Activated B cell treated with CpG ODN at 0.5 μM for 24 hours (primary cell): ENCODE measurements at regions not wholly inside any gene's neighbourhood (a gene's known extent, or its start where the extent isn't known, plus 50 kb on each side); places are given as distances from the start of the nearest gene placed in this dataset.
"Not testable (repeated sequence)": the region's sequence is repeated elsewhere in the genome, so short reads cannot be mapped to it uniquely, and the experiment has no call there.

Source experiments
- ATAC-seq: fragments of 200-7000 bp; cut with Tn5 transposase; one replicate; pipeline ENCODE4 v1.10.0; 2021; ENCODE audit warnings: low read depth, mild to moderate bottlenecking, moderate library complexity
- CTCF ChIA-PET: fragments of 350-600 bp; sonication (Branson Sonifier 250); formaldehyde crosslinking; loops from one replicate; lab custom pipeline; 2021; ENCODE audit warnings: antibody characterized with exemption; lab: Charles Lee
- POLR2A ChIA-PET: fragments of 350-600 bp; sonication (Branson Sonifier 250); formaldehyde crosslinking; loops from one replicate; lab custom pipeline; 2021; ENCODE audit warnings: antibody characterized with exemption; lab: Charles Lee
- DNase-seq: peaks from one replicate; pipeline ENCODE4 v3.0.0; 2022
- H3K27ac Mint-ChIP-seq: one replicate; pipeline ENCODE4 v1.8.0; 2020; ENCODE audit warnings: mixed read lengths
- H3K27me3 Mint-ChIP-seq: one replicate; pipeline ENCODE4 v1.8.0; 2021; ENCODE audit warnings: mixed read lengths
- H3K36me3 Mint-ChIP-seq: one replicate; pipeline ENCODE4 v1.8.0; 2021; ENCODE audit warnings: low read depth, mixed read lengths
- H3K4me1 Mint-ChIP-seq: one replicate; pipeline ENCODE4 v1.8.0; 2021; ENCODE audit warnings: mixed read lengths
- H3K4me3 Mint-ChIP-seq: one replicate; pipeline ENCODE4 v1.8.0; 2020; ENCODE audit warnings: mild to moderate bottlenecking, mixed read lengths
- H3K9me3 Mint-ChIP-seq: one replicate; pipeline ENCODE4 v1.8.0; 2020; ENCODE audit warnings: mixed read lengths
- CTCF ChIP-seq: fragments of 200-600 bp; IDR thresholded peaks from one replicate; pipeline ENCODE4 v1.8.0; 2022; ENCODE audit warnings: antibody characterized with exemption, mild to moderate bottlenecking
- intact Hi-C: fragments of 100-400 bp; cut with micrococcal nuclease; formaldehyde crosslinking; loops from one replicate; pipeline ENCODE4 v1.15.1; 2024

- no peaks in the 10 kb centered on the region for H3K27me3 Mint-ChIP-seq
- no peak for ATAC-seq
- intact Hi-C loops = no loop called here
- no peak for TF ChIP-seq CTCF
- CTCF ChIA-PET = no interaction called here
- no peaks in the 10 kb centered on the region for H3K36me3 Mint-ChIP-seq
- H3K4me3 Mint-ChIP-seq = no peak overlapping the region
- no peaks in the 10 kb centered on the region for H3K9me3 Mint-ChIP-seq
- POLR2A ChIA-PET = no interaction called here
- no peak for DNase-seq
- no peaks in the 10 kb centered on the region for H3K4me1 Mint-ChIP-seq
- no peak overlapping the region for H3K27ac Mint-ChIP-seq
Observed at GRCh38 chr3:22691856-22692628, 511.1 kb upstream of the UBE2E2 start.

GRCh38 chr3:22700876-22701275 is 502.3 kb upstream of the UBE2E2 start:
- no peak for ATAC-seq
- no peak for TF ChIP-seq CTCF
- Mint-ChIP-seq H3K4me1 (no peaks in the 10 kb centered on the region), H3K9me3 (no peaks in the 10 kb centered on the region), H3K27me3 (no peaks in the 10 kb centered on the region), H3K27ac (no peak overlapping the region), H3K36me3 (no peaks in the 10 kb centered on the region), H3K4me3 (no peak overlapping the region)
- no peak for DNase-seq
- ChIA-PET CTCF (no interaction called here), POLR2A (no interaction called here)
- intact Hi-C loops = no loop called here

GRCh38 chr3:22704166-22704565 is 499.0 kb upstream of the UBE2E2 start:
- Mint-ChIP-seq H3K27ac (no peak overlapping the region), H3K27me3 (no peaks in the 10 kb centered on the region), H3K4me3 (no peak overlapping the region), H3K4me1 (no peaks in the 10 kb centered on the region), H3K9me3 (peaks cover 2% of the 10 kb centered on the region), H3K36me3 (no peaks in the 10 kb centered on the region)
- no peak for DNase-seq
- no peak for ATAC-seq
- ChIA-PET CTCF (no interaction called here), POLR2A (no interaction called here)
- intact Hi-C loops = no loop called here
- TF ChIP-seq CTCF = no peak

- TF ChIP-seq CTCF = no peak
- intact Hi-C loops = no loop called here
- Mint-ChIP-seq H3K27ac (no peak overlapping the region), H3K27me3 (no peaks in the 10 kb centered on the region), H3K4me3 (no peak overlapping the region), H3K9me3 (peaks cover 4% of the 10 kb centered on the region), H3K36me3 (no peaks in the 10 kb centered on the region), H3K4me1 (no peaks in the 10 kb centered on the region)
- ChIA-PET POLR2A (no interaction called here), CTCF (no interaction called here)
- DNase-seq = no peak
- ATAC-seq = no peak
Observed at GRCh38 chr3:22704571-22705354, 498.4 kb upstream of the UBE2E2 start.

GRCh38 chr3:22706922-22707321 is 496.2 kb upstream of the UBE2E2 start:
- POLR2A ChIA-PET, H3K27ac Mint-ChIP-seq, H3K27me3 Mint-ChIP-seq, CTCF ChIA-PET, H3K4me1 Mint-ChIP-seq, DNase-seq, intact Hi-C loops, ATAC-seq, H3K36me3 Mint-ChIP-seq, H3K4me3 Mint-ChIP-seq: not testable (repeated sequence)
- peaks cover 12% of the 10 kb centered on the region for H3K9me3 Mint-ChIP-seq
